ENCODE measurements at regions not wholly inside any gene's neighbourhood (a gene's known extent, or its start where the extent isn't known, plus 50 kb on each side); places are given as distances from the start of the nearest gene placed in this dataset.

DNA sequence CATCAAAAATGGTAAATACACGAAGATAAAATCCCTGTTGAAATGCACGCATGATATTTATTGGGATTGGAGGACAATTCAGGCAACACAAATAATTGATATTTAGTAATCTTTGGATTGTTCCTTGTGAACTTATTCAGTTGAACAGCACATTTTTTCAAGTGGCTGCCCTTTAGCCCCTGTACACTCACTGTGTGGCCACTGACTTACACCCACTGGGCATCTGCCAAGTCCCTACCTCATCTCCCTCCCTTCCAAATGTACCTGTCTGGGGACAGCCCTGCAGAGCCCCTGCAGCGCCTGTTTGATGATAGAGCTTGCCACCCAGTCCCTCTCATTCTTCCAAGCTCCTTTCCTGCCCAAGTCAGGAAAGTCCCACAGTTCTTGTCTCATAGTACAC lies 154.3 kb downstream of the GLUL start:
- no peak overlapping the region for H3K27ac ChIP-seq (ENCODE audit: low read length)
- Mint-ChIP-seq H3K27me3 (ENCODE audit: low read depth in 2 of 2) (peaks cover 7 to 18% of the 10 kb centered on the region in 2 donors), H3K4me1 (peaks cover 0 to 5% of the 10 kb centered on the region in 2 donors), H3K4me3 (no peak overlapping the region), H3K36me3 (no peaks in the 10 kb centered on the region), H3K9me3 (no peaks in the 10 kb centered on the region), H3K27ac (no peak overlapping the region)
- no peak for ATAC-seq
- H3K27me3 ChIP-seq (ENCODE audit: control insufficient read depth, insufficient read depth, low read length): no peaks in the 10 kb centered on the region
- no peaks in the 10 kb centered on the region for H3K36me3 ChIP-seq (ENCODE audit: control insufficient read depth, insufficient read depth, low read length)
- no peak for TF ChIP-seq CTCF (IDR thresholded peaks at IDR 0.05)
- no peaks in the 10 kb centered on the region for H3K9me3 ChIP-seq (ENCODE audit: control insufficient read depth, insufficient read depth, low read length)
- no peaks in the 10 kb centered on the region for H3K4me1 ChIP-seq (ENCODE audit: control insufficient read depth, insufficient read depth, low read length)
- DNase-seq: no peak
- 92% methylated on average over 3 of the region's 3 CpGs for WGBS (ENCODE audit: insufficient coverage)
- intact Hi-C loops (cut with micrococcal nuclease): no loop called here
- no peak overlapping the region for H3K4me3 ChIP-seq (ENCODE audit: low read length)

DNA sequence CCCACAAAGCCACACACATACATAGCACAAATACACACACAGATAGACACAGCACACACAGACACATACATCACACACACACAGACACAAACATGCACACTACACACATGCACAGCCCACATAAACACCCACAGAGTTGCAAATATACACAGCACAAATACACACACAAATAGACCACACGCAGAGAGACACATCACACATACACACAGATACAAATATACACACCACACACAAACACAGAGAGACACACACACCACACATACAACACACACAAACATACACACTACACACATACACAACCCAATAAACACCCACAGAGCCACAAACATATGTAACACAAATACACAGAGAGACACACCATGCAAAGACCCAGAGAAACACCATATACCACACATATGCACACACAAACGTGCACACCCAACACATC lies 154.9 kb downstream of the GLUL start:
- Mint-ChIP-seq H3K36me3 (no peaks in the 10 kb centered on the region), H3K27ac (no peak overlapping the region), H3K27me3 (ENCODE audit: low read depth in 2 of 2) (peaks cover 4 to 12% of the 10 kb centered on the region in 2 donors), H3K9me3 (no peaks in the 10 kb centered on the region), H3K4me3 (no peak overlapping the region), H3K4me1 (peaks cover 0 to 5% of the 10 kb centered on the region in 2 donors)
- 90% methylated on average over 2 of the region's 2 CpGs for WGBS (ENCODE audit: insufficient coverage)
- Histone ChIP-seq H3K27me3 (ENCODE audit: control insufficient read depth, insufficient read depth, low read length) (no peaks in the 10 kb centered on the region), H3K4me3 (ENCODE audit: low read length) (no peak overlapping the region), H3K4me1 (ENCODE audit: control insufficient read depth, insufficient read depth, low read length) (no peaks in the 10 kb centered on the region), H3K9me3 (ENCODE audit: control insufficient read depth, insufficient read depth, low read length) (no peaks in the 10 kb centered on the region), H3K36me3 (ENCODE audit: control insufficient read depth, insufficient read depth, low read length) (no peaks in the 10 kb centered on the region), H3K27ac (ENCODE audit: low read length) (no peak overlapping the region)
- no peak for TF ChIP-seq CTCF (IDR thresholded peaks at IDR 0.05)
- no peak for DNase-seq
- ATAC-seq: no peak
- intact Hi-C loops (cut with micrococcal nuclease): no loop called here

GRCh38 chr1:182235952-182236650 lies 155.5 kb downstream of the GLUL start:
- Mint-ChIP-seq H3K9me3 (no peaks in the 10 kb centered on the region), H3K27me3 (ENCODE audit: low read depth in 2 of 2) (peaks cover 4 to 10% of the 10 kb centered on the region in 2 donors), H3K4me1 (peaks cover 0 to 5% of the 10 kb centered on the region in 2 donors), H3K4me3 (no peak overlapping the region), H3K27ac (no peak overlapping the region), H3K36me3 (no peaks in the 10 kb centered on the region)
- no peak for ATAC-seq
- Histone ChIP-seq H3K4me1 (ENCODE audit: control insufficient read depth, insufficient read depth, low read length) (no peaks in the 10 kb centered on the region), H3K27ac (ENCODE audit: low read length) (no peak overlapping the region), H3K36me3 (ENCODE audit: control insufficient read depth, insufficient read depth, low read length) (no peaks in the 10 kb centered on the region), H3K4me3 (ENCODE audit: low read length) (no peak overlapping the region), H3K27me3 (ENCODE audit: control insufficient read depth, insufficient read depth, low read length) (no peaks in the 10 kb centered on the region), H3K9me3 (ENCODE audit: control insufficient read depth, insufficient read depth, low read length) (no peaks in the 10 kb centered on the region)
- no peak for TF ChIP-seq CTCF (IDR thresholded peaks at IDR 0.05)
- intact Hi-C loops (cut with micrococcal nuclease): no loop called here
- no peak for DNase-seq
- WGBS (ENCODE audit: insufficient coverage): 92% methylated on average over 11 of the region's 11 CpGs

- no peak for TF ChIP-seq CTCF (IDR thresholded peaks at IDR 0.05)
- no peak for ATAC-seq
- Histone ChIP-seq H3K27ac (ENCODE audit: low read length) (no peak overlapping the region), H3K36me3 (ENCODE audit: control insufficient read depth, insufficient read depth, low read length) (no peaks in the 10 kb centered on the region), H3K27me3 (ENCODE audit: control insufficient read depth, insufficient read depth, low read length) (no peaks in the 10 kb centered on the region), H3K9me3 (ENCODE audit: control insufficient read depth, insufficient read depth, low read length) (no peaks in the 10 kb centered on the region), H3K4me1 (ENCODE audit: control insufficient read depth, insufficient read depth, low read length) (no peaks in the 10 kb centered on the region), H3K4me3 (ENCODE audit: low read length) (no peak overlapping the region)
- Mint-ChIP-seq H3K27me3 (ENCODE audit: low read depth in 2 of 2) (peaks cover 3 to 5% of the 10 kb centered on the region in 2 donors), H3K36me3 (no peaks in the 10 kb centered on the region), H3K4me1 (peaks cover 0 to 5% of the 10 kb centered on the region in 2 donors), H3K4me3 (no peak overlapping the region), H3K9me3 (no peaks in the 10 kb centered on the region), H3K27ac (no peak overlapping the region)
- WGBS (ENCODE audit: insufficient coverage): 45% methylated on average over 2 of the region's 2 CpGs
- intact Hi-C loops (cut with micrococcal nuclease): no loop called here
- DNase-seq: no peak
Observed at GRCh38 chr1:182235604-182235951, 156.0 kb downstream of the GLUL start.
